HG03457 (cell line): ENCODE measurements at regions not wholly inside any gene's neighbourhood (a gene's known extent, or its start where the extent isn't known, plus 50 kb on each side); places are given as distances from the start of the nearest gene placed in this dataset.

Source experiments
- ATAC-seq: cut with Tn5 transposase; IDR thresholded peaks from one replicate; pipeline ENCODE4 v1.9.1; 2021; ENCODE audit warnings: moderate number of reproducible peaks; ENCODE audit not compliant: unreplicated experiment

DNA sequence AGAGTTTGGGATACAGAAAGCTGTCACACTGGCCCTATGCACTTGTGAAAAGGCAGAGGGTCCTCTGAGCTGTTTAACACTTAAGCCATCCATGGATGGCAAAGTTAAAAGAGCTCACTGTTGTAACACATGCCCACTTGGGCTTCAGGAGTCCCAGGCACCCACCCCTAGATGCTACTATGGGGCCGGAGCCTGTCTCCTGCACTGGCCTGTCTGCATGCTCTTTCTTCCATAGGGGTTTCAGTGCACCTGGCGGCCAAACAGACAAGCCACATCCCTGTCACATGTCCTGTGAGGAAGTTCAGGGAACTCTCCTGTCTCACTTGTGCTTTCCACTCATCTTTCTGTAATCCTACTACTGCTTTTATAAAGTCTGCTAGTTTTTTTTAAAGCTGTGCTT, 2586.0 kb downstream of the PCDH7 start:
- no peak for ATAC-seq

DNA sequence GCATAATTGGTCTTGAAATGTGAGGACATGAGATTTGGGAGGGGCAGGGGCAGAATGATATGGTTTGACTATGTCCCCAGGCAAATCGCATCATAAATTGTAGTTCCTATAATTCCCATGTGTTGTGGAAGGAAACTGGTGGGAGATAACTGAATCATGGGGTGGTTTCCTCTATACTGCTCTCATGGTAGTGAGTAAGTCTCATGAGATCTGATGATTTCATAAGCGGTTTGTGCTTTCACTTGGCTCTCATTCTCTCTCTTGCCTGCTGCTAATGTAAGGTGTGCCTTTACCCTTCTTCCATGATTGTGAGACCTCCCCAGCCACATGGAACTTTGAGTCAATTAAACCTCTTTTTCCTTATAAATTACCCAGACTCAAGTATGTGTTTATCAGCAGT, 2595.9 kb downstream of the PCDH7 start:
- no peak for ATAC-seq

DNA sequence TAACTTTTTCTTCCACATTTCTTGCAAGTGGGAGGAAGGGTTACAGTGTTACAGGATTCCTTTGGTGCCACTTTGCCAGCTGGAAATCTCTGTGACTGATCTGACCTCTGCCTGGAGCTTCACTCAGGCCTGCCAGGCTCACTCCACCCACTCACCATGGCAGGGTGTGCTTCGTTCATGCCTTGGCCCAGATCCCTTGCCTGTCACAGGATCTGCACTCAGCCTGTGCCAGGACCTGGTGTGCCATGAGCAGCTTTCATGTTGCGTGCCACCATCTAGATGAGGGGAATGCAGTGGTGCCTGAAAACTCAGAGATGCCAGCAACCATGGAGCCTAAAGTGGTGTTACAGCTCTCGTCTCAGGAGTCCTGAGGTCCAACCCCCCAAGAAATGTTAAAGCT, 2596.4 kb downstream of the PCDH7 start:
- no peak for ATAC-seq

DNA sequence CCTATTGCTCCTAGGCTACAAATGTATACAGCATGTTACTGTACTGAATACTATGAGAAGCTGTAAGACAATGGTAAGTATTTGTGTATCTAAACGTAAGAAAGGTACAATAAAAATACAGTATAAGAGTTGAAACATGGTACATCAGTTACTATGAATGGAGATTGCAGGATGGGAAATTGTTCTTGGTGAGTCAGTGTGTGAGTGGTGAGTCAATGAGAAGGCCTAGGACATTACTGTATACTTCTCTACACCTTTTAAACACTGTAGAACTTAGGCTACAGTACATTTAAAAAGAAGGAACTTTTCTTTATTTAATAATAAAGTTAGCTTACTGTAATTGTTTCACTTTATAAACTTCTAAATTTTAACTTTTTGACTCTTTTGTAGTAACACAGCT, 2603.2 kb downstream of the PCDH7 start:
- no peak for ATAC-seq

DNA sequence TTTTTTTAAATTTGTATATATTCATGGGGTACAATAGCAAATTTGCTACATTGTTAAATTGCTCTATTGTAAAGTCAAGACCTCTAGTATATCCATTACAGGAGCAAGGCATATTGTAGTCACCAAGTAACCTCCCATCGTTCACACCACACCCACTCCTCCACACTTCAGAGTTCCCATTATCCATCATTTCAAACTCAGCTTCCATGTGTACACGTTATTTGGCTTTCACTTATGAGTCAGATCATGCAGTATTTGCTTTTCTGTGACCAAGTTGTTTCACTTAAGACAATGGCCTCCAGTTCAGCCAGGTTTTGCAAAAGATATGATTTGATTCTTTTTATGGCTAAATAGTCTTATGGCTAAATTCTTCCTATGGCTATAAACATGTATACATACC, 2614.2 kb downstream of the PCDH7 start:
- ATAC-seq, result no peak

DNA sequence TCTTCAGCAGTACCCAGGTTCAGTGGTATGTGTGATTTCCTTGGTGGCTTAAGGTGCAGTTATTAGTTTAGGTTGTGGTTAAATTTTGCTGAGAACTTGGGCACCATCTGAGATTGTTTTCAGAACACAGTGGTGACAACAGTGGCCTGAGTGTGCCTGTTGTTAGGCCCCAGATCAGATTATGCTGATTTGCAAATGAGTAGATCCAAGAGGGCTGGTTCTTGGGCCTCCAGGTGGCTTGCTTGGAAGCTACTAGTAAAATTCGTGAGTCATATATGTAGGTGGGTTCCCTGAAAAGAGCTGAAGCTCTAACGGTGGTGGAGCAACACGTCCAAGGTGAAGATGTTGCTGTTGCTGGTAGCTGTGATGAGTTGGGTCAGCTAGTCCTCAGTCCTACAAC, 2619.6 kb downstream of the PCDH7 start:
- no peak for ATAC-seq

DNA sequence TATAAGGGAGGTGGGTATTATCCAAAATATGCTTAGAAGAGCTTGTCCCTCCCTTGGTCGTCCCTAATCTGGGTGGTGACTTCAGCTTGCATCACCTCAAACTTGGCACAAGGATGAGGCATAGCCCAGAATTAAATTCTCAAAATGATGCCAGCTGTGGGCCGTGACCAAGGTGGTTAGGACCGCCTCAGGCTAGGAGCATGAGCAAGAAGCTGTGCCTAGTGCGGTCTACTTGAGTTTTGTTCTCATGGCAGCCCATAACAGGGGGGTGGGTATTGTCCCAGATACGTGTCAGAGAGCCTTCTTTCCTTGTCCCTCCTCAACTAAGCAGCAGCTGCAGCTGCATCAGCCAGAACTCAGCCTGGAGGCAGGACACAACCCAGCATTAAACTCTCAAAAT, 2620.0 kb downstream of the PCDH7 start:
- ATAC-seq, result no peak

DNA sequence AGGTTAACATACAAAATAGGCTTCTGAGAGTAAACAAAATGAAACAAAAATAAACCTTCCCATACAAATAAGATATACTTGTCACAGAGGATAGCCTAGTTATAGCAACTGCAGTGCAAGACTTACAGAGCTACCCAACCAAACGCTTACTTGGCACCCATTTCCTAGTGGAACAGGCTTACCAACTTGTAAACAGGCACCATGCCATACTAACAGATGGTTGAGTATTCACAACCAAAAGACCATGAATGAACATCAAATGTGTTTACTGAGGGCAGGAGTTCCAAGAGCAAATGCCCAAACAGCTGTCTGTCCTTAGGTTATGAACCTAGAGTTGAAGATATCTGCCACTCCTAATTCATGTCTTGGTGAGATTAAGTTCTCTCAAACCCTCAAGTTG, 2629.2 kb downstream of the PCDH7 start:
- ATAC-seq, result no peak

DNA sequence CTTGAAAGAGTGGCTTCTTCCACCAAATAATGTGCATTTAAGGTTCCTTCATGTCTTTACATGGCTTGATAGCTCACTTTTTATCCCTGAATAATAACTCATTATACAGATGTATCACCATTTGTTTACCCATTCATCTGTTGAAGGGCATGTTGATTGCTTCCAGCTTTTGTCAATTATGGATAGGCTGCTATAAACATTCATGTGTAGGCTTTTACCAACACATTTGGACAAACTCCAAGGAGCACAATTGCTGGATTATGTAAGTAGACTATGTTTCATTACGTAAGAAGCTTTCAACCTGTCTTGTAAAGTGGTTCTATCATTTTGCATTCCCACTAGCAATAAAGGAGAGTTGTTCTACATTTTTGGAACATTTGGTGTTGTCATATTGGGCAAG, 2637.0 kb downstream of the PCDH7 start:
- ATAC-seq, result no peak

DNA sequence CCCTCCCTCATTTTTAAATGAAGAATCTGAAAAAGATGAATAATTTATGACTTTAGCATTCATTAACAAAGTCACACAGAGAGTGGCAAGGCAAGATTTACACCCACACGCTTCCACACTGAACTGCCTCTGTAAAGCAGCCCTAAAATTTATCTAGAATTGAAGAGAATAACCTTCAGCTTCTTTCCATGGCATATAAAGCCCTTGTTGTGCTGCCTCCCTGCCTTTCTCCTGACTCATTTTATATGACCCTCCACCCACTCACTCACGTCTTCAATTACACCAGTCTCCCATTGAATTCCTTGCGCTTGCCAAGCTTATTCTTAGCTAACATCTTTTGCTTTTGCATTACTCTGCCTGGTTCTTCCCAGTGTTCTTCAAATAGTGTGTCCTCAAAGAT, 2649.3 kb downstream of the PCDH7 start:
- ATAC-seq, result no peak

DNA sequence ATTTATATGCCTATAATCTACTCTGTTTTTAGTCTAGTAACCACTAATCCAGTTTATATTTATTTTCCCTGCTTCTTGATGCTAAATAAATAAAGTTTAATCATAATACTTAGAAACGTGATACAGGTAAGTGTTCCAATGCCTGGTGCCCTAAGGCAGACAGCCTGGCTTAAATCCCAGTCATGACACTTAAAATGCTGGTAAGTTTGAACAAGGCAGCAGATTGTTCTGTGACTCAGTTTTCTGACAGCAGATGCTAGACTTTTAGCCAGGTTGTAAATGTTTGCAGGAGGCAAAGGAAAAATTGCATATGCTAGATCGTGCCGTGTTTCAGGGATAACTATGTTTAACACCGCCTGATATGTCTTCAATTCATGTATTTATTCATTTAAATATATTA, 2661.6 kb downstream of the PCDH7 start:
- ATAC-seq, result no peak

DNA sequence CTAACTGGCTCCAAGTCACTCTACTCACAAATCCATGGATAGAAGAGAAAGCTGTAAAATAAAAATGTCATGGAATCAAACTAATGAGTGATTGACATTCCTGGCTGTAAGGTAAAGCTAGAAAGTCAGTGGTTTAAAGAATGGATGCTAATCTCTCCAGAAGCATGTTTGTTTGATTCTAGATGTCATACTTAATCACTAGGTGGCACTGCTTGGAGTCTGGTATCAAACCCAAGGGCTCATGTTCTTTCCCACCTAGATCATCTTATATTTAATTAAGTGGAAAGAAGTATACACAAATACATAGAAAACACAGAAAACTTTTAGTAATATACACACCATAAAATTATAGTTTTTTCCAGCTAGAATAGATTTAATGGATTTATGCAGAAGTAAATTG, 2666.6 kb downstream of the PCDH7 start:
- no peak for ATAC-seq

DNA sequence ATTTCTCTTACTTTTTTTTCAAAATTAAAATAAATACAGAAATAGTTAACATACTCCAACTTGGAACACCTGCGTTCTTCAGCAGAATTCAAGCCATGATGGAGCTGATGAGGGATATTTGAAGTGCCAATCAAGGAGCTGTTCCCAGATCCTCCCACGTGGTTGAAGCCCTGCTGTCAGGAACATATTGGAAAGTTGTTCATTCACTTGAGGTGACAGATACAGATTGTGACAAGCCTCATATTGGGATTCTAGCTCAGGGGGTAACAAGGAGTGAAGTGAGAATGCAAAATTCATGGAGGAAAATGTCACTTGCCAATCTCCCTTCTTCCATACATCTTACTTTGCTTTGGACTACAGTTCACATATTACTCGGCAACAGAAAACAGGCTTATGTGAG, 2670.8 kb downstream of the PCDH7 start:
- ATAC-seq, result no peak

DNA sequence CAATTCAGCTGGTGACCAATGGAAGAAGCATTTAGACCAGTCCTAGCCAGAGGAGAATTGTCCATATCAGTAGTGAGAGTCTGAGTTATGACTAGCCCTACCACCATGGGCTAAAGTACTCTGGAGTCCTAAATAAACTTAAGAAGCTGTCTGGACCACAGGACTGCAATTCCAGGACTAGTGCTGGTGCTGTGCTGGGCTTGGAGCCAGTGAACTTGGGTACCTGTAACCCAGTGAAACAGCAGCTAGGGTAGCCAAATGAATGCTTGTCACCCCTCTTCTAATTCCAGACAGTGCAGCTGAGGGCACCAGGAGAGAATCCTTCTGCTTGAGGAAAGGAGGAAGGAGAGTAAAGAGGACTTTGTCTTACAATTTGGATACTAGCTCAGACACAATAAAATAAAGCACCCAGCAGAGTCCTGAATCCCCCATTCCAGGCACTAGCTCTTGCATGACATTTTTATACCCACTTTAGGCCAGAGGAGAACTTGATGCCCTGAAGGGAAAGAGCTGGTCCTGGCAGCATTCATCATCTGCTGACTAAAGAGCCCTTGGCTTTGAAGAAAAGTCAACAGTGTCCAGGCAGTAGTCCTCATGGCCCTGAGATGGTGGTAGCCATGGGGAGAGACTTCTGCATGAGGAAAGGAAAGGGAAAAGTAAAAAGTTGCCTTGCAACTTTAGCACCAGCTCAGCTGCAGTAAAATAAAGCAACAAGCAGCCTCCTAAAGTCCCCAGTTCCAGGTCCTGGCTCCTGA, 2675.7 kb downstream of the PCDH7 start:
- no peak for ATAC-seq

DNA sequence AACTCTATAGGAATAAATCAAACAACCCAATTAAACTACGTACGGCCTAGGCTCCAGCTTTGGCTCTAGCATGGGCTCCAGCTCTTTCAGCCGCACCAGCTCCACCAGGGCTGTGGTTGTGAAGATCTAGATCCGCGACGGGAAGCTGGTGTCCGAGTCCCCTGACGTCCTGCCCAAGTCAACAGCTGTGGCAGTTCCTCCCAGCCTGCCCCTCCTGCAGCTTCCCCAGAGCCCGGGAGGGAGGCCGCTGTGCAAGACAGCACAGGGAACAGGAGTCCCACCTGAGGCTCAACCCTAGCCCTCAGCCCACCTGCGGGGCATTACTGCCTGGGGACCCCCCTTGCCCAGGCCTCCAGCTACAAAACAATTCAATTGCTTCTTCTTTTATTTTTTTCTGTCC, 2680.3 kb downstream of the PCDH7 start:
- ATAC-seq, result no peak

DNA sequence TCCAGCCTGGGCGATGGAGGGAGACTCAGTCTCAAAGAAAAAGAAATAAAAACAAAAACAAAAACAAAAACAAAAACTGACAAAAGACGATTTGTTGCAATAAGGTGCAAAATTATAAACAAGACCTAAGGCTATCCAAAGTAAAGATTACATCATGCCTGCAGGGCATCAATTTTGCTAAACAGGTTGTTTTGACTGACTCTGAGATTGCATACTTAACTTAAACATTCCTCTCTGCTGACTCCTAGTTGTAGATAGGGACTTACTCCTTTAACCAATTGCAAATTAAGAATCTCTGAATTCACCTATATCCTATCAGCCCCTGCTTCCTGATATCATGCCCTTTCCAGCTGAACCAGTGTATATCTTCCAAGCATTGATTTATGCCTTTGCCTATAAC, 2687.3 kb downstream of the PCDH7 start:
- no peak for ATAC-seq

DNA sequence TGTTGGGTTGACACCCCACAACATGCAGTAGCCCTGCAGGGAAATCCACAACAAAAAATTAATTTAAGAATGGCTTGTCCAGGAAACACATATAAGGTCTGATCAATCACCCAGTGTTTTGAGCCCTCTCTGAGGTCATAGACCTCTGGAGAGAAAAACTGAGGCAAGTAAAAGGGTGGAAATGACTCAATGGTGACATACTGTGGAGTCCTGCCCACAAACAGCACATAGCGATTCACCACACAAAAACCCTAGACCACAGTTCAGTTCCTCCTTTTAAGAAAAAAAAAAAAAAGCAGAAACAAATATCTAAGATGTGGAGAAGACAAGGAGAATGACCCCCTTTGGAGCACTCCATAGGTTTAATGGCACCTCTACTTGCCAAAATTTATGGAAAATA, 2691.0 kb downstream of the PCDH7 start:
- ATAC-seq, result no peak

DNA sequence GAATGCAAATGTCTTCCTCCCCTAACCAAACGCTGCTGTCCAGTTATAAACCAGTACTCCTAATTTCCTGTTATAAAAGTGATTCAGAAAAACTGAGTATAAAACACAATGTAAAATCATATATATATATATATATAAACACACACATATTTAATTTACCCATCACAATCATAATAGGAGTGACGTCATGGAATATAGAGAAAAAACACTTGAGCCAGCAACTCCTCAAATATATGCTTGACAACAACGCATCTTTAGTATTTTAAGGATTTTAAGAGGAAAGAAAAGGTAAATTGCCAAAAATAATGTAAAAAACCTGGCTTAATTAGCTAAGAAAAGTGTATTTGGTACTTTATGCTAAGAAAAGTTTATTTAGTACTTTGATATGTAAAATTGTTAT, 2701.7 kb downstream of the PCDH7 start:
- no peak for ATAC-seq

DNA sequence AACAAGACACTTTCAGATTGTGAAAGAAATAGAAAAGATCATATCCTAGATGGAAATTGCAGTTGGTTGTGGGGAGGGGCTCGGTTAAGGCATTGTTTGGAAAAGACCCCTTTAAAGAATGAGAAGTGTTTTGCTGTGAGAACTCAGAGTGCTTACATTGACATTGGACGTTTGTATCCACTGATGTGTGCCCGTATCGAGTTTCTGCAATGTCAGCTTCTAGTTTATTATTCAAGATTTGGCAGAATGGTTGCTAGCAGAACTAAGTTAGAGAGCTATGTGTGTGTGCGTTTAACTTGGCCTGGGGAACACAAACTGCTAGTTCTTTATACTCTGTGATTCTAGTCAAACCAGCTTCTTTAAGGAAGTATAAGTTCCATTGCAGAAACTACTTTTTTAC, 2702.5 kb downstream of the PCDH7 start:
- no peak for ATAC-seq

DNA sequence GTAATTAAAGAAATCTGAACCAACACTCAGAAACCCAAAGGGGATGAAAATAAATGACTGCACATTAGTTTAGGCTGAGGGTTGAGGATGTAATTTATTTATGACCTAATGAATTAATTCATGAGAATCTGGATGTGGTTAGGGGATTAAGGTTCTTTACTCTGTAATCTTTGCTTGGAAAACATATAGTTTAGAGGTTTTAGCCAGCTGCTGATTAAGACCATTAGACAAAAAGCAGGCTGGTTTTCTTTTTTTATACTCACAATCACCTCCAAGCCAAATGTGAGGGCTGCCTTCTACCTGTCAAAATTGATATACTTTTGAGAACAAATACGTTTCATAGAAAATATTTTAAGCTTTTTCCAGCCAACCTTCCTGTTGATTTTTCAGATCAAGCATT, 2705.8 kb downstream of the PCDH7 start:
- no peak for ATAC-seq

DNA sequence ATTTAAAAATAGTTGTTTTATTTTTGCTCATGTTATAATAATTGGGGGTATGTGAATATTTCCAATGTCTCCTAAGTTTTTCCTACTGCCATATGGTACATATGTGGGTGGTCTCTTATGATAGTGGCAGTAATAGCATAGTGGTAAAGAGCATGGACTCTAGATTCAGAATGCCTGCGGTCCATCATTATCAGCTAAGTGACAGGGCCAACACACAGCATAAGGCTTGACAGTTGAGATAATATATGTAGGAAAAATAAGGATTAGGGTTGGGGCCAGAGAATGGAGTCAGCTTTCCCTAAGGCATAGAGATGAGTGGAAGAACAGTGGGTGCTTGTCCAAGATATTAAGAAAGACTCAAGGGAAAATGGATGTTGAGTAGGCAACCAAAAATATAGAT, 2707.5 kb downstream of the PCDH7 start:
- no peak for ATAC-seq

DNA sequence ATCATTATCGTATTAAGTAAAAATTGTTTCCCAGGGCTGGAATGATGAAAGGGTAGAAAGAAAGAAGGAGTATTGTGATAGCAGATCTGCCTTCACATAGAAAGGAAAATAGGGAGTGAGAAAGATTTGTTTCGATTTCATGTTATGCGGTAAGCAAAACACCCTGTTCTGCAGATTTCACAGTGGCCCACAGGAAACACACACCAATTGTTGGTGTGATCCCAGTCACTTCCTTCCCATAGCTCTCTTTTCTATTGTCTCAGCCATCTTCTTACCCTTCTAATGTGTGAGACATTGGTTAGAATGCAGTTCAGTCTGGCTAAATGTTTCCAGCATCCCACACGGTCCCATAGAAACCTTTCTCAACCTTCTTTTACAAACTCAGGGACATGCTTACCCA, 2709.8 kb downstream of the PCDH7 start:
- no peak for ATAC-seq

DNA sequence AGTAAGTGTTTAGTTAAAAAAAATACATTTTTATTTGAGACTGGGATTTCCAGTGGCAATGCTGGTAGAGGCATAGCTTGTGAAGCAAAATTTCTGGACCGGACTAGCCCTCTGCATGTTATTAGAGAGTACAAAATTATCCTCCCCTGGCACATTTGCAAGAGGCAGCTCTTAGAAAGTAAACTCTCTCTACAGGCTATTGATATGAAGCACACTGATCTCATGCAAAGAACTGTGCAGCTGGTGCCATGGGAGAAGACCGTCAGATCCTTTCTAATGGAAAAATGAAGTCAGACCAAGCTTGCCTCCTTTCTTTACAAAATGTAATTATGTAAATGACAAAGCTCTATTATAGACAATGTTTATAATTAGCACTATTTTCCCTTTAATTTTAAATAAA, 2717.2 kb downstream of the PCDH7 start:
- no peak for ATAC-seq
